GM12891 (cell line): ENCODE measurements at regions not wholly inside any gene's neighbourhood (a gene's known extent, or its start where the extent isn't known, plus 50 kb on each side); places are given as distances from the start of the nearest gene placed in this dataset.

ENCODE experiments used
- PAX5 ChIP-seq: IDR thresholded peaks from 2 replicates; pipeline ENCODE4 v1.6.1; 2011; ENCODE audit warnings: low read length, moderate library complexity, mild to moderate bottlenecking; ENCODE audit not compliant: insufficient read depth, severe bottlenecking
- POLR2A ChIP-seq: IDR thresholded peaks from 2 replicates; pipeline ENCODE4 v1.6.1; 2011; ENCODE audit warnings: low read depth, low read length, control low read depth
- POLR2AphosphoS5 ChIP-seq: IDR thresholded peaks from 2 replicates; pipeline ENCODE4 v1.6.1; 2011; ENCODE audit warnings: low read depth, low read length, control low read depth
- POU2F2 ChIP-seq: IDR thresholded peaks from 2 replicates; pipeline ENCODE4 v1.6.1; 2011; ENCODE audit warnings: low read depth, mild to moderate bottlenecking, control low read depth, low read length, moderate library complexity
- SPI1 ChIP-seq: IDR thresholded peaks from 2 replicates; pipeline ENCODE4 v1.6.1; 2011; ENCODE audit warnings: low read depth, low read length, control low read depth
- TAF1 ChIP-seq: IDR thresholded peaks from 2 replicates; pipeline ENCODE4 v1.6.1; 2011; ENCODE audit warnings: low read depth, low read length, control low read depth

GRCh38 chr11:130625578-130626306, 177.3 kb downstream of the ADAMTS15 start:
- TF ChIP-seq POLR2A = no peak
- no peak for TF ChIP-seq TAF1
- TF ChIP-seq POLR2AphosphoS5 = no peak
- no peak for TF ChIP-seq SPI1
- no peak for TF ChIP-seq POU2F2
- no peak for TF ChIP-seq PAX5
